GM19238 (cell line): ENCODE measurements at regions not wholly inside any gene's neighbourhood (a gene's known extent, or its start where the extent isn't known, plus 50 kb on each side); places are given as distances from the start of the nearest gene placed in this dataset.

ENCODE experiments used
- DNase-seq: peaks from one replicate; pipeline ENCODE4 v3.0.0; 2011; ENCODE audit warnings: low spot score; ENCODE audit not compliant: insufficient read length

DNA sequence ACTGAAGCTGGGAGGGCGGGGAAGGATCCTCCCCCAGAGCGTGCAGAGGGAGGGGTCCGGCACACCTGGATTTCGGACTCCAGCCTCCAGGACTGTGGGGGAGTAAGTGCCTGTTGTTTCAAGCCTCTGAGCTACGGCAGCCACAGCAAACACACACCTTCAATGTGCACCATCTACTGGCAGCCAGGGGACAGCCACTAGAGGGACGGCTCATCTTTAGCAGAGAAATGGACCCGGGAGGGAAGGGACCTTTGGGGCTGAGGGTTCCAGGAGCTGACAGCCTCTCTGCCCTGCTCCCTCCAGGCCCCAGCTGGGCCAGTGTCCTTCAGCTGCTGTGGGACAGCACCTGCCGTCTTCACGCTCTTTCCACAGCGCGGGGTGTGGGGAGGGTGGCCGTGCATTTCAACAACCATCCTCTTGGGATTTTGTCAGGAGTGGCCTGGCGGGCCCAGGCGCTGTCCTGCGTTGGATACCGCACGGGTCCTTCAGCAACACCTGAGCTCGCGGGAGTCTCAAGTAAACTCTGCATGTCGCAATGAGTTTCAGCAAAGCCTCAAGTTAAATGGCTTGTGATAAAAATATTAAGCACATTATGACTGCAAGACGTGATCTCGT is 209.2 kb upstream of the C14orf180 start:
- no peak for DNase-seq

DNA sequence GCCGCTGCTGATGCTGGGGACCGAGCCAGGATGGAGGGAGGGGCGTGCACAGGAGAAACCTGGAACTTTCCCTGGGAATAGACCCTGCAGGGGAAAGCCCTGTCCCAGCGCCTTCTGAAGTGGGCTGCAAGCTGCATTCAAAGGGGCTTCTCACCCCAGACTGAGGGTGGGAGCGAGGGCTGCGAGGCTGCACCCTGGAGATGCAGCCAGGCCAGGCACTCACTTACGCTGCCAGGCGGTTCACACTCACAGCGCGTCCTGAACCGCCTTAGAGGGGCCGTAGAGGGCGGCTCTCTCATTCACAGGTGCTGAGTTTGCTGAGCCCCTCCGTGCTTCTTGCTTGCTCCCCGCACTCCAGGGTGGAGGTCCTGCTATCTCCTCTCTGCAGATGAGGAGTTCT is 208.5 kb upstream of the C14orf180 start:
- DNase-seq: no peak

DNA sequence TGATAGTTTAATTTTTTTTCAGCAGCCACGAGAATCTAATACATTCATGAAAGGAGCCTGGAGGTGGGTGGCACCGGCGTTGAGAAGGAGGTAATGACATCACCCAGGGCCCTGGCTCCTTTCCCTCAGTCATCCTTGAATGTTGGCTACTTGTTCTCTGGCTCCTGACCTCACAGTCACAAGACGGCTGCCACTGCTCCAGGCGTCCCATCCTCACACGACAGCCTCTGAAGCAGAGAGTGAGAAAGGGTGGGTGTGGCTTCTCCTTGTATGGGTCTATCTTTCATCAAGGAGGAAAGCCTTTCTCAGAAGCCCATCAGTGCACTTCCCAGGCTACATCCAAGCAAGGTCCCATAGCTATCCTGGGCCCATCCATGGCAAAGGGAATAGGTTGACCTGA is 207.6 kb upstream of the C14orf180 start:
- no peak for DNase-seq

DNA sequence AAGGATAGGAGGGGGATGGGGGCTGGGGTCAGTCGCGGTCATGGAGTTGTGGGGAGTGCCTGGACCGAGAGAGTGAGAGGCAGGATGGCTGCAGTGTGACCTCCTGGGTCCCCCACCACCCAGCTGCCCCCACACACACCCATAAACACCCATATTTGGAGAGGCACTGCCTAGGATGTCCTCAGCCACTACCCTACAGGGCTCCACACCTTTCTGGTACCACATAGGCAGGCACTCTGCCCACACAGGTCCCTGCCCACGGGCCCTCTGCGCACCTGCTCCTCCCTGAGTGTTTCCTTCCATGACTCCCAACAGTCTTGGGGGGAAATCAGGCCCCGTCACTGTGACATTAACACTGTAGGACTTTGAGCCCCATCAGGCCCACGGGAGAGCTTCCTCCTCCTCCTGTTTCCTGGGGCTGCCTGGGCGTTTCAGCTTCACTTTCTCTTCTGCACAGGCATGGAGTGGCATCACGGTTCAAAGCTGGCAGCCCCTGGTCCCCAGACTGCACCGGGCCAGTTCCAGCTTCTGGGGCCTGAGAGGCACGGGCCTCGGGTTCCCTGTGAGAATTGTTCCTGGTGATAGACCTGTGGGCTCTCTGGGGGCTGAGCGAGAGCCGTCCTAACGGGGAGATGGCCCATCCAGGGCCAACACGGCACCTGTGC is 207.0 kb upstream of the C14orf180 start:
- no peak for DNase-seq

DNA sequence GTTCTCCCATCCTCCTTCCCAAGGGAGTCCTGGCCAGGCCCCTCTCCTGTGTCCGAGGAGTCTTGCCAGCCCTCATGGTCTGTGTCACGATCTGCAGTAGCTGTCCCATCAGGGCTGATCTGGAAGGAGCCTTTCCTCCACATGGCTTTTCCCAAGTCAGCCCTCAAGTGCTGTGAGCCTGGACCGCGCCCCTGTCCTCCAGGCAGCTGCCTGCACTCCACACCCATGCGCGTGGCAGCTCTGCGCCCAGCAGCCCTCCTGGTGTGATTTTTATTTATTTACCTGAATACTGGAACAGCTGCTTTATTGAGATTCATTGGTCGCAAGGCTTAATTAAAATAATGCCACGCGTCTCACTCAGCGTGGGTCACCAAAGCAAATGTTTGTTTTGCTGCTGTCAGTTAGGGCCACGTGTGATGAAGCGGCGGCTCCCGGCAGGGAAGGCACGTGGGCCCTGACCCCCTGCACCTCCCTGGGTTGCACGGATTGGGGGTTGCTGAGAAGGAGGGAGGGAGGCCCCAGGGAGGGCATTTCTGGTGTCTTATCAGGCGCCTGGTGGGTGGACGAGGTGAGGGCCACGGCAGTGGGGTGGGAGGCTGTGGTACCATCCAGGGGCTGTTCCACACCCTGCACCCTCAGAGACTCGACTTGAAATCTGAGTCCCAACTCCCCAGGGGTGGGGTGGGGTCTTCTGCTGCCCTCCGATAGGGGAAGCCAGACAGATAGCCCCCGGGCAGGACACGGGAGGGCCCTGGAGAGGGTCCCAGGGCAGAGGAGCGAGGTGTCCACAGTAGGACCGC is 206.3 kb upstream of the C14orf180 start:
- DNase-seq: no peak

DNA sequence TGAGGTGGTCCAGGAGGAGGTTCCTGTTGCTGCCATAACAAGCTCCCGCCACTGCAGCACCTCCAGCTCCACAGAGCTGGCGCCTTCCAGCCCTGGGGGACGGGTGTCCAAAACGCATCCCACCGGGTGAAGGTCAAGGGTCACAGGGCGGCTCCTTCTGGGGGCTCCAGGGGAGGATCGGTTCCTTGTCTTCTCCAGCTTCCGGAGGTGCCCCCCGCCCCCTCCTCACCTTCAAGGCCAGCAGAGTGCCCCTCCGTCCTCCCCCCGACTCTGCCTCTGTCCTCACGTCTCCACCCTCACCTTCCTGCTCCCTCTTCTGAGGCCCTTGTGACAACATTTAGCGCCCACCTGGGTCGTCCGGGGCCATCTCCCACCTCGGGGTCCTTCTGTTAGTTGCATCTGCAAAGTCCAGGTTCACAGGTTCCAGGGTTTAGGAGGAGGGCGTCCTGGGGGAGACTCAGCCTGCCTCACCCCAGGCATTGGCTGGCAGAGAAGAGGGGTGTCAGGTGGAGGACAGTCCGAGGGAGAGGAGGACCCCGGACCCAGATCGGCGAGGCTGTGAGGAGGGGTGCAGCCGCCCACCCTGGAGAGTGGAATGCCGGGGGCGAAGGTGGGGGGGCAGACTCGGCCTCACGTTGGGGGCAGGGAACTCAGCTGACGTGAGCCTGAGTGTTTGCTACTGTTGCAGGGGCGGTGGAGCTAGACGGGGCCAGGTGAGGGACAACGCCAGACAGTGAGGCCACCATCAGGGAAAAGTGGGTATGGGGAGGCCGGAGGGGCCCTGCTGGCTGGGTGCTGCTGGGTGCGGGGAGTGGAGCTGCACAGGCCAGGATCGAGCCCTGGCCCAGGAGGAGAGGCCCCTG is 205.5 kb upstream of the C14orf180 start:
- DNase-seq: no peak

DNA sequence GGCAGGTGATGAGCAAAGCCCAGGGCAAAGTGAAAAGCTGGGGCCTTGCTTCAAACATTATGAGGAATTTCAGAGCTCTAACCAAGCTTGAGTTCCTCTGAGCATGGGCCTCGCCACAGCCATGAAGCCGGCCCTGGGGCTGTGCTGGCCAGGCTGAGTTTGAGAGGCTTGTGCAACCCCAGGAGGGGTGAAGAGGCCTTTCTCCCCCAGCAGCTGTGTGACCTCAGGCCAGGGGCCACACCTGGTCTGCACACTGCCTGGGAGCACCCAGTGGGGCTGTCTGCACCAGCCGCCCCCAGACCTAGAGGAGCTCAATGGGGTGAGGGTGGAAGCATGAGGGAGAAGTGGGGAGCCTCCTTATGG is 204.9 kb upstream of the C14orf180 start:
- no peak for DNase-seq

DNA sequence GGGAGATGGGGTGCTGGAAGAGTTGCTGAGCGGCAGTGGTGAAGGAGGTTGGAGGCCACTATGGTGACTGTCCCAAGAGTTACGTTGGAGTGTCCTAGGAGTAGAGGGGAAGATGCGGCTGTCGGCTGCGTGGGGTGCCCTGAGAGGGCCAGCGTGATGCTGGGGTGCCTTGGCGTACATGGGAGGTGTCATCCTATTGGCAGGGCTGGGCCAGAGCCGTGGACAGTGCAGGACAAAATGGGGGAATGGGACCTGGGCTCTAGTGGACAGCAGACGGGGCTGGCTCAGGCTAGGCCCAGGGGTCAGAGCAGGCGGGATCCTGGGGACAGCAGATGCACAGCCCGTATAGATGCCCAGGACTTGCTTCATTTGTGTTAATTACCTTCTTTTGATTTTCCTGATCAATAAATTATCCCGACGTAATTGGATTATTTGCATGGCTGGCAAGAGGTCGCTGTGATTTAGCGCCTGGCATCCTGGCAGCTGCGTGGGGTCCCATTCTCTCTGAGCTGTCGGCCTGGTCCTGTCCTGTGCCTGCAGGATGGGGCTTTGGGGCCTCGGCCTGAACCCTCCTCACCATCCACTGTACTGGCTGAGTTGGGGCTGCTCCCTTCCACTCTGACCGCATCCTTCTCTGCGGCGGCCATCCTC is 203.9 kb upstream of the C14orf180 start:
- DNase-seq: no peak

DNA sequence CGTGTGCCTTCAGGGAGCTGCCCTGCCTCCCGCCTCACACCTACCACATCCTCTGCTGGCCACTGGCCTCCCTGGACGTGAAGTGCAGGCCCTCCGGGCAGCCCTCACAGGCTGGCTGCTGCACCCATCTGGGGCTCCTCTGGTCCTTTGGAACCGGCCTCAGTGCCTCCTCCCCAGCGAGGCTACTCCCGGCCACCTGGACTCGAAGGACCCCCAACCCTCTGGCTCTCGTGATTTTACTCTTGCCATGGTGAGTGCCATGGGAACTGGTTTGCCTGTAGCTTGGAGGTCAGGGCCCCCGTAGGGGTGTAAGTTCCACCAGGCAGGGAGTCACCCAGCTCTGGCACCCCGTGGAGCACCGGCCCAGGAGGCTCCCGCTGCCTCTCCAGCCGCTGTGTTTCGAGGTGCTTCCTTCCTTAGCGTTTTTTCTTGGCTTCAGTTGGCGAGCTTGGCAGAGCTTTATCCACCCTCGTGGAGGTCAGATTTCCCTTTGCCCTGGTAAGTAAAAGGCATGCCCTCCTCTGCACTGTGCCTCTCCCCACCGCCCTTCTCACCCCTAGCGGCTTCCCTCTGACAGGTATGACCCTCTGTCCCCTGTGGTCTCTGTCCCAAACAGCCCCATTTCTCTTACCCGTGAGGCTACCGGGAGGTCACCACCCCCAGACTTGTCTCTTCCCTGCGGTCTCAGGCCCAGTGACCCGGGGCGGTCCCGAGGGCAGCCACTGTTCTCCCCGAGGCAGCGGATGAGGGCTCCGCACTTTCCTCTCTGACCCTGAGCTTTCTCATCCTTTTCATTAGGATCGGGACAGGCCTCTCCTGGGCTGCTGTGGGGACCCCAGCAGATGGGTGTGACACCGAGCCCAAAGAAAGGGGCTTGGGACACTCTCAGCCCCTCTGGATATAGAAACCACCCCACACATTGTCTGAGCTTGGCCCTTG is 203.1 kb upstream of the C14orf180 start:
- DNase-seq: no peak

DNA sequence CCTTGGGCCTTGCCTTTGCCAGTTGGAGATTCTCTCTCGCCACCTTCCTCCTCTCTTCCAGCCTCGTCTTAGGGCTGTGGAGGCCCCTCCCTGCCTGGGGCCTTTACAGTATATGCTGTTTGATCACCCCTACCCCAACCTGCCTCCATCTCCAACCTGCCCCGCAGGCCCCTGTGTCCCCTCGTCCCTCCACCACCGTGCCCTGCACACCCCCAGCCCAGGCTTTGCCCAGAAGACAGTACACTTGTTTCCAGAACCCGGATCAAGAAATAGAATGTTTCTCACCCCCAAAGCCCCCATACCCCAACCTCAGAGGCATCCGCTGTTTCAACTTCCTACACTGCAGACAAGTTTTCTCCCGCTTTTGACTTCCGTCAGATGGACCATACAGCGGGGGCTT is 202.3 kb upstream of the C14orf180 start:
- DNase-seq: no peak

DNA sequence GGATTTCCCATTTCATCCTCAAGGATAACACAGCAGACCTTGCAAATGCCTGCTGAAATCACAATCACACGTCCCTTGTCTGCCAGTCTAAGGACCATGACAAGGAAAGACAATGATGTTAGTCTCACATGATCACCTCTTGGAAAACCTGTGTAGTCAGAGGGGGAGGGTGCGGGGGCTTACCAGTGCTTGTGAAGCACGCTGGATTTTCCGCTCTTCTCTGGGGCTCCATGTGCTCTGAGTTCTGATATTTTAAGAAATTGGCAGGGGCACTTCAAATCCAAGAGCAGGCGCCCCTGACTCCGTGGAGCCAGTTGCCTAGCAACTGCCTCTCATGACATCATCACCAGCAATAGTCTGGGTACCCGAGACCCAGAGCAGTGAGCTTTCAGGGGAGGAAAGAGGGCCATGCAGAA is 200.9 kb upstream of the C14orf180 start:
- DNase-seq: no peak

DNA sequence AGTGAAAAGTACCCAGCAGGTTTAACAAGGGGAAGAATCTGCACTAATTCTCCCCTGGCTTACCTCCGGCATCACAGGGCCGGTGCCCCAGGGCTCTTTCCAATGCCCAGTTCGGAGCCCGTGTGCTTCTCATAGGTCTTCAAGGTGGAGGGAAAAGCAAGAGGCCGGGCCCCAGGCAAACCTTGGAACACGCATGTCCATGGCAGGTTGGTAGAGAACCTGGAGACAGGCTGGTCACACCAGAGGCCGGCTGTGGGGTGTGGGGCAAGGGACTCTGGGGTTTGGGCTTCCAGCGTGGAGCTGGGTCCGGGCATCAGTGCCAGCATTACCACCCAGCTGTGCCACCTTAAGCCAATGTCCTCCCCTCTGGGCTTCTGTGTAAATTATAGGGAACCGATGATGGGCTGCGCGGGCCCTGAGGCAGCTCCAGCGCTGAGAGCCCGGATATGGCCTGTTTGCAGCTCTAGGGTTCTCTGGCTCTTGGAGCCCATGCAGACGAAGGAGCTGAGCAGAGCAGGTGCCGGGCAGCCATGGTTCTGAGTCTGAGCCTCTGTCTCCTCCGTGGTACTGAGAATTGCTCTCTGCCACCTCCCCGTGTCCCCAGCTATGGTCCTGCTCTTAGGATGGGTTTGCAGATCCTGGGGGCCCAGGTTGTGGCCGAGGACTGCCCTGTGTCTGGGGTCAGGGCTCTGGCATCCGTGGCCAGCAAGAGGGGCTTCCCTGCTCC is 197.0 kb upstream of the C14orf180 start:
- no peak for DNase-seq

DNA sequence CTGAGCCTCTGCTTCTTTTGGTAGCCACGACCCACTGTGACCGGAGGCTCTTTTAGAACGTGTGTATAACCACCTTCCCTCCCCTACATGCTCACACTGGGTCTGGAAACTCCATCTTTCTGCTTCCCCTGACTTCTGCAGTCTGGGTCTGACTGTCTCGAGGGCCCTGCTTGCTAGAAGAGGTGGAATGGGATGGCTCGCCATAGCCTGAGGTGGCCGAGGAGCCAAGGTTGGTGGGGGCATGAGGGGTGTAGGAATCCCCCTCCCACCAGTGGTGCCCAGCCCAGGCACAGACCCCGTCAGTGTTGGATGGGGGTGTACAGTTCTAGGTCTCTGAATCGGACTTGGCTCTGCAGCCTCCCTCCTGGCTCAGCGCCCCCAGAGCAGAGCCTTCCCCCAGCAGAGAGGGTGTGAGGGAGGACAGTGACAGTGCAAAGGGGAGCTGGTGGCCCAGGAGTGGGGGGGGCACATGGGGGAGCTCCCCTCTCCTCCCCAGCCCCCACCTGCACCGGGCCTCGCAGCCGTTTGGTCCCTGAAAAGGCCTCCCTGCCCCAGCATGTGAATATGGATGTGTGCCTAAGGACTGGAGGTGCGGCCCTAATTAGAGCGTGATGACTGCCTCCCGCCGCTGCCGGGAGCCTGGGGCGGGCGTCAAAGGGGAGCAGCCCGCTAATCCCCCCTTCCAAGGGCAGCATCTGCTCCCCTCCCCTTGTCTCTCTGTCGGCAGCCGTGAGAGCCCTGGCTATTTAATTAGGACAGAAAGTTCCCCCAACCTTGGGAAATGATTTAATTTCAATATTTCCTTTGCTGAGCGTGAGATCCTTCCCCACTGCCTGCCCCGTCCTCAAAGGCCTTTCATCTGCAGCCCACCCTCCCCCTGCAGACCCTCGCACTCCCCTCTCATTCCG is 196.2 kb upstream of the C14orf180 start:
- DNase-seq: no peak

DNA sequence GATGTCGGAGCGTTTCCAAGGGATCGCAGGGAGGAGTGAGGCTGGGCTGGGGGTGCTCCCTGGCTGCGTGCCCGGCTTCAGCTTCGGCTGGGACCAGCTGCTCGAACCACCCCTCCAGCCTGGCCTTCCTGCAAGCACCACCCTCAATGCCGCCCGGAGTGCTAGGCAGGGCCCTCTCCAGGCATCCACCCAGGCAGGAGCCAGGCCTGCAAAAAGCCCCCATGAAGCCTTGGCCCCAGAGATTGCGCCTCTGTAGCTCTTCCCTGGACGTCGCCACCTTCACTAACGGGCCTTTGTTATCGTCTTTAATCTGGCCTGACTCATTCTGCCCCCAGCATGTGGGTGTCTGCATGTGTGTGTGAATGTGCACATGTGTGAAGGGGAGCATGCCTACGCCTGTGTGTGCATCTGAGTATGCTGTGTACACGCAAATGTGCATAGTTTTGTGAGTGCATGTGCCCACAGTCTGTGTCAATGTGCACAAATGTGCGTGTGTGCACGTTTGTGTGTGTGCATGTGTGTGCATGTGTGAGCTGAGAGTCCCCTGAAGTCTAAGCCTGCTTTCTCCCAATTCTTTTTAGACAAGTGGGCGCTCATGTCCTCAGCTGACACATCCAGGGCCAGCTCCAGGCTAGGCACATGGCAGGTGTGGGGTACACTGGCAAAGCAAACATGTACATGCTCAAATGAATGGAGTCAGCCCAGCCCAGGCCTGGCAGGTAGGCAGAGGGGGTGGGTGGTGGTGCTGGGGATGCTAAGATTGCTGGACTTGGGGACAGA is 195.4 kb upstream of the C14orf180 start:
- no peak for DNase-seq

DNA sequence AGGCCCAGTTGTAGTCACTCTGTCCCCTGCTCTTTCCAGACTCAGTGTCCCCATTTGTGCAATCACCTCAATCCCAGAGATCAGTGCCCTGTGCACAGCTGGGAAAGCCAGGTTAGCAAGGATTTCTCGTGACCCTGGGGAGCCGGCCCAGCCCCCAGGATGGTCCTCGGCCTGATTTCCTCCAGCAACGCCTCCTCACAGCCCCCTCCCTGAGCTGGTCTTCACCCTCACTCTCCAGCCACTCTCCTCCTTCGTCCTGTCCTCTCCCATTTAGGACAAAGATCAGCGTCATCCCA is 194.8 kb upstream of the C14orf180 start:
- DNase-seq: no peak

DNA sequence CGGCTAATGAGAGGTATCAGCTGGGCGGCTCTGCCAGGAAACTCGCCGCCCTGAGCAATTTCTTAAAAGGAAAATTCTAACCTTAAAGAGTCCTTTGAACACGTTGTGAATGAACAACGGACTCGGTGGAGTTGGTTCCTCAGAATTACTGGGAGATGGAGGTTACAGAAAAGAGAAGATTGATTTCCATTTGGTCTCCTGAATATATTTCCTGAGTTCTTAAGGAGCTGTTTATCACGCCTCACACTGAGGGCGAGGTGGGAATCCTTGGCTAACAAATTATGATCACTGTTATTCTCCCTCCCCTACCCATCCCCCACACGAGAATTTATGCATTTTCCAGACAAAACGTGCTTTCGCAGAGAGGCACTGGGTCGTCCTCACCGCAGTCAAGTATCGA is 194.5 kb upstream of the C14orf180 start:
- DNase-seq: no peak

DNA sequence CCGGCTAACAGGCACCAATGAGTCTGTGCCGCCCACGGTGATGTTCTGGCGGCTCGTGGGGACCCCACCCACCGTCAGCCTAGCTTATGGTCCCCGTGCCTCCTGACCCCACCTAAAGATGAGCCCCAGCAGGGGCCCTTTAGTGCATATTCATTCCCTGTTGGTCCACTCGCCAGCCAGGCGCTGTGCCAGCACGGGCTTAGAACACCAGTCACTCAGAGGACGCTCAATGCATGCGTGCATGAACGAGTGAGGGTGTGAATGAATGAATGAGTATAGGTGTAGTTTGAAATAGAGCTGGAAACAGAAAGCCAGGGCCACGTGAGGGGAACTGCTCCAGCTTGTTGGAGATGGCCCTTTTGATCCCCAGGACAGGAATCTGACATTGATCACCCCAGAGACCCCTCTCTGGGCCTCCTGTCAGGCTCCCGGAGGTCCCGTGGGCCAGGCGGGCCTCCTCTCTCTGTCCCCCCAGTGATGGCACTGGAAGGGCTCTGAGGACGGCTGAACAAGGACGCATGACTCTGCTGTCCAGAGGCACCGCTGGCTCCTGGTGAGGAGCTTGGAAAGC is 193.9 kb upstream of the C14orf180 start:
- DNase-seq: no peak
